ENCODE measurements at regions not wholly inside any gene's neighbourhood (a gene's known extent, or its start where the extent isn't known, plus 50 kb on each side); places are given as distances from the start of the nearest gene placed in this dataset.

- CTCF ChIA-PET: no interaction called here
These were observed 964.7 kb downstream of the RAB28 start for GRCh38 chr4:12519426-12519825.

More at GRCh38 chr4:12519426-12519825, 964.7 kb downstream of the RAB28 start:
- no peak overlapping the region for H3K56ac ChIP-seq (ENCODE audit: extremely low read depth, insufficient read depth, low read length)
- no peak overlapping the region for H4K5ac ChIP-seq (ENCODE audit: low read depth, low read length)
- H2BK15ac ChIP-seq (ENCODE audit: low read depth, low read length): no peak overlapping the region
- POLR2A ChIA-PET (ENCODE audit: unreplicated experiment): no interaction called here
- no peak overlapping the region for H2BK5ac ChIP-seq (ENCODE audit: low read depth, low read length, poor library complexity, severe bottlenecking)
- no peaks in the 10 kb centered on the region for H3K9me1 ChIP-seq (ENCODE audit: insufficient read depth, low read length)
- no peaks in the 10 kb centered on the region for H3K36me3 ChIP-seq (ENCODE audit: control insufficient read depth, insufficient read depth, low read length)
- in situ Hi-C loops (cut with MboI; ENCODE audit: low sequenced_read_pairs): no loop called here
- TF ChIP-seq, protein P1, sequence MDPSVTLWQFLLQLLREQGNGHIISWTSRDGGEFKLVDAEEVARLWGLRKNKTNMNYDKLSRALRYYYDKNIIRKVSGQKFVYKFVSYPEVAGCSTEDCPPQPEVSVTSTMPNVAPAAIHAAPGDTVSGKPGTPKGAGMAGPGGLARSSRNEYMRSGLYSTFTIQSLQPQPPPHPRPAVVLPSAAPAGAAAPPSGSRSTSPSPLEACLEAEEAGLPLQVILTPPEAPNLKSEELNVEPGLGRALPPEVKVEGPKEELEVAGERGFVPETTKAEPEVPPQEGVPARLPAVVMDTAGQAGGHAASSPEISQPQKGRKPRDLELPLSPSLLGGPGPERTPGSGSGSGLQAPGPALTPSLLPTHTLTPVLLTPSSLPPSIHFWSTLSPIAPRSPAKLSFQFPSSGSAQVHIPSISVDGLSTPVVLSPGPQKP (IDR thresholded peaks at IDR 0.05; ENCODE audit: borderline replicate concordance, low read depth, low read length): no peak
- TF ChIP-seq CEBPB (IDR thresholded peaks at IDR 0.05; ENCODE audit: low read depth, low read length) (no peak), CHD1 (IDR thresholded peaks at IDR 0.05; ENCODE audit: low read depth, low read length) (no peak), SMC3 (IDR thresholded peaks at IDR 0.05; ENCODE audit: low read depth, low read length) (no peak), MXI1 (IDR thresholded peaks at IDR 0.05; ENCODE audit: borderline replicate concordance, low read depth, low read length) (no peak), NFE2L2 (IDR thresholded peaks at IDR 0.05; ENCODE audit: low read depth, low read length) (no peak), MAZ (IDR thresholded peaks at IDR 0.05; ENCODE audit: borderline replicate concordance, low read depth, low read length) (no peak), RFX5 (IDR thresholded peaks at IDR 0.05; ENCODE audit: low read depth, low read length) (no peak), USF2 (IDR thresholded peaks at IDR 0.05; ENCODE audit: low read depth, low read length) (no peak), RAD21 (IDR thresholded peaks at IDR 0.05; ENCODE audit: low read length) (no peak), BHLHE40 (IDR thresholded peaks at IDR 0.05; ENCODE audit: low read depth, low read length) (no peak), MAFK (IDR thresholded peaks at IDR 0.05; ENCODE audit: low read depth, low read length) (no peak), RCOR1 (IDR thresholded peaks at IDR 0.05; ENCODE audit: insufficient replicate concordance, low read length) (no peak), POLR2A (IDR thresholded peaks at IDR 0.05; ENCODE audit: low read depth, low read length) (no peak), FOS (IDR thresholded peaks at IDR 0.05; ENCODE audit: low read depth, low read length) (no peak)
- TF ChIP-seq, protein P2, sequence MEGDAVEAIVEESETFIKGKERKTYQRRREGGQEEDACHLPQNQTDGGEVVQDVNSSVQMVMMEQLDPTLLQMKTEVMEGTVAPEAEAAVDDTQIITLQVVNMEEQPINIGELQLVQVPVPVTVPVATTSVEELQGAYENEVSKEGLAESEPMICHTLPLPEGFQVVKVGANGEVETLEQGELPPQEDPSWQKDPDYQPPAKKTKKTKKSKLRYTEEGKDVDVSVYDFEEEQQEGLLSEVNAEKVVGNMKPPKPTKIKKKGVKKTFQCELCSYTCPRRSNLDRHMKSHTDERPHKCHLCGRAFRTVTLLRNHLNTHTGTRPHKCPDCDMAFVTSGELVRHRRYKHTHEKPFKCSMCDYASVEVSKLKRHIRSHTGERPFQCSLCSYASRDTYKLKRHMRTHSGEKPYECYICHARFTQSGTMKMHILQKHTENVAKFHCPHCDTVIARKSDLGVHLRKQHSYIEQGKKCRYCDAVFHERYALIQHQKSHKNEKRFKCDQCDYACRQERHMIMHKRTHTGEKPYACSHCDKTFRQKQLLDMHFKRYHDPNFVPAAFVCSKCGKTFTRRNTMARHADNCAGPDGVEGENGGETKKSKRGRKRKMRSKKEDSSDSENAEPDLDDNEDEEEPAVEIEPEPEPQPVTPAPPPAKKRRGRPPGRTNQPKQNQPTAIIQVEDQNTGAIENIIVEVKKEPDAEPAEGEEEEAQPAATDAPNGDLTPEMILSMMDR (conservative IDR thresholded peaks at IDR 0.05; ENCODE audit: low read depth, low read length): no peak
- no peak overlapping the region for H2BK20ac ChIP-seq (ENCODE audit: low read depth, low read length)
- dilution Hi-C loops (cut with HindIII; ENCODE audit: low sequenced_read_pairs, unreplicated experiment): no loop called here
- H2AK9ac ChIP-seq (replicated peaks; ENCODE audit: low read depth, low read length, poor library complexity): no peak overlapping the region
- peaks cover 18% of the 10 kb centered on the region for H3K9me3 ChIP-seq (ENCODE audit: control insufficient read depth, insufficient read depth, low read length)
- DNase-seq (no peak), ATAC-seq (ENCODE audit: low read depth) (no peak)
- no peak overlapping the region for H3K18ac ChIP-seq (ENCODE audit: low read depth, low read length)
- no peak overlapping the region for H2BK120ac ChIP-seq (ENCODE audit: low read depth, low read length)
- H3K79me1 ChIP-seq (ENCODE audit: low read depth in 1 of 2, low read length in 2 of 2): no peaks in the 10 kb centered on the region
- no TSS peak for BruUV-seq (replicated peaks)
- H3K9ac ChIP-seq (ENCODE audit: low read depth, low read length): no peak overlapping the region
- intact Hi-C loops (cut with micrococcal nuclease): no loop called here
- no peaks in the 10 kb centered on the region for H3K27me3 ChIP-seq (ENCODE audit: control insufficient read depth, insufficient read depth, low read length)
- H4K91ac ChIP-seq (ENCODE audit: insufficient read depth, low read depth, low read length): no peak overlapping the region
- H3K4ac ChIP-seq (ENCODE audit: low read depth, low read length): no peak overlapping the region
- H4K20me1 ChIP-seq (ENCODE audit: insufficient read depth, low read length): no peaks in the 10 kb centered on the region
- H3K4me1 ChIP-seq (ENCODE audit: control insufficient read depth, insufficient read depth, low read length): no peaks in the 10 kb centered on the region
- H3K4me3 ChIP-seq (ENCODE audit: insufficient read depth, low read depth, low read length): no peak overlapping the region
- H3K23ac ChIP-seq (ENCODE audit: low read depth, low read length): no peak overlapping the region
- no peak overlapping the region for H2AK5ac ChIP-seq (ENCODE audit: low read depth, low read length)
- no peak overlapping the region for H2AFZ ChIP-seq (replicated peaks; ENCODE audit: low read length, poor library complexity)
- H3K14ac ChIP-seq (replicated peaks; ENCODE audit: low read depth, low read length): no peak overlapping the region
- no peak overlapping the region for H4K8ac ChIP-seq (ENCODE audit: low read depth in 2 of 2, low read length in 2 of 2)
- no peak overlapping the region for H3K27ac ChIP-seq (ENCODE audit: insufficient read depth, low read length)
- H3K4me2 ChIP-seq (ENCODE audit: low read depth, low read length): no peak overlapping the region
